Lung (tissue), 11 donors: ENCODE measurements at regions not wholly inside any gene's neighbourhood (a gene's known extent, or its start where the extent isn't known, plus 50 kb on each side); places are given as distances from the start of the nearest gene placed in this dataset.

Experiments used
- ATAC-seq: fragments of 200-7000 bp; cut with Tn5 transposase; one replicate; pipeline ENCODE4 v1.9.1; 2020; ENCODE audit warnings: moderate number of reproducible peaks; ENCODE audit not compliant: insufficient read depth, low FRiP score
- DNase-seq, 3 donors: peaks; one replicate each; pipeline ENCODE4 v3.0.0-alpha.2; 2013 to 2017
- H3K27ac ChIP-seq, 2 donors: one replicate each; pipeline ENCODE4 v1.5.1; 2013; ENCODE audit warnings: mild to moderate bottlenecking in 2 of 2, moderate library complexity in 2 of 2, control low read depth in 1 of 2, inconsistent platforms in 1 of 2, low read depth in 1 of 2, low read length in 1 of 2
- H3K27me3 ChIP-seq, 3 donors: one replicate each; pipeline ENCODE4 v1.5.1; 2013; ENCODE audit warnings: low read length in 2 of 3; ENCODE audit not compliant: control insufficient read depth in 3 of 3, insufficient read depth in 3 of 3
- H3K36me3 ChIP-seq, 4 donors: one replicate each; pipeline ENCODE4 v1.5.1; 2013; ENCODE audit warnings: low read length in 4 of 4, mild to moderate bottlenecking in 1 of 4, moderate library complexity in 1 of 4; ENCODE audit not compliant: control insufficient read depth in 4 of 4, insufficient read depth in 4 of 4
- H3K4me1 ChIP-seq, 5 donors: one replicate each; pipeline ENCODE4 v1.5.1; 2013; ENCODE audit warnings: low read length in 5 of 5, mild to moderate bottlenecking in 2 of 5, moderate library complexity in 1 of 5; ENCODE audit not compliant: control insufficient read depth in 5 of 5, insufficient read depth in 5 of 5
- H3K4me3 ChIP-seq: one replicate; pipeline ENCODE4 v1.5.1; 2013; ENCODE audit warnings: mild to moderate bottlenecking, control low read depth, moderate library complexity
- H3K9ac ChIP-seq, 2 donors: one replicate each; pipeline ENCODE4 v1.5.1; 2013; ENCODE audit warnings: low read length in 2 of 2, control low read depth in 1 of 2; ENCODE audit not compliant: insufficient read depth in 1 of 2
- H3K9me3 ChIP-seq, 4 donors: one replicate each; pipeline ENCODE4 v1.5.1; 2013; ENCODE audit warnings: low read length in 3 of 4, mild to moderate bottlenecking in 1 of 4, moderate library complexity in 1 of 4; ENCODE audit not compliant: control insufficient read depth in 4 of 4, insufficient read depth in 3 of 4
- CTCF ChIP-seq: IDR thresholded peaks from 2 replicates; pipeline ENCODE4 v1.5.1; 2012; ENCODE audit warnings: mild to moderate bottlenecking; ENCODE audit errors: control extremely low read depth, extremely low read depth
- WGBS, 2 donors: extraction: QIAGEN DNeasy Blood & Tissue Kit; methylation state at CpG; one replicate each; pipeline ENCODE4 v1.1.7; 2013; 5-methylcytosine and 5-hydroxymethylcytosine counted together
- donor health status: control.
- donor health status: control.
- donor health status: Bipolar disorder and iron deficiency.
- donor health status: healthy.
- donor health status: DM: yes; HTN: yes; CAD: no.

DNA sequence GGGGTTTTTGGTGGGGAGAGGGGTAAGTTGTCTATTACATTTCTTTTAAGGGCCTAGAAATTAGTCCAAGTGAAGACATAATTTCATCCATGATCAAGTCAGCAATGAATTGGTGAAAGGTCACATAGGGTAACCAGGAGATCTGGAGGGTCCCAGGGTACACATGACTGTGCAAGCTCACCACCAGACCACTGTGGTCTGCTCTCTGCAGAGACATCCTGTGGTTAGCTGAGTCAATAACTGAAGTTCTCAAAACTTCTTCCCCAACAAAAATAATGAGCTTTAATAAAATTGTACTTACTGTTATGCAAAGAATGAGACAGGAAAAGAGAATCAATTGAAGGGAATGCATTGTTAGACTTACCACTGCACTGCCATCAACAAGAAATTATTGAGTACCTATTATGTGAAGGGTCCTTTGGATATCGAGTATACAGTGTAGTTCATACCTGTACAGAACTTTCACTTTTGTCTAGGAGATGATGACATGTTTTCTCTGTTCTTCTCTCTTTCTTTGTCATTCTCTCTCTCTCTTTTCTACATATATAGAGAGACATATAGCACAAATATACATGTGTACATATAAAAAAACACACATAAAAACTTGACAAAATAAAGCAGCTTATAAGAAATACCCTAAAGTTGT lies 209.8 kb downstream of the GJA1 start:
- 63 to 66% methylated on average over 1 of the region's 1 CpG for WGBS, 2 donors
- H3K36me3 ChIP-seq: no peaks in the 10 kb centered on the region
- no peaks in the 10 kb centered on the region for H3K27me3 ChIP-seq
- no peak for TF ChIP-seq CTCF
- H3K9me3 ChIP-seq: no peaks in the 10 kb centered on the region
- DNase-seq (no peak), ATAC-seq (no peak)
- H3K4me1 ChIP-seq: no peaks in the 10 kb centered on the region
- H3K27ac ChIP-seq: no peak overlapping the region
- H3K4me3 ChIP-seq: no peak overlapping the region
- H3K9ac ChIP-seq: no peak overlapping the region

DNA sequence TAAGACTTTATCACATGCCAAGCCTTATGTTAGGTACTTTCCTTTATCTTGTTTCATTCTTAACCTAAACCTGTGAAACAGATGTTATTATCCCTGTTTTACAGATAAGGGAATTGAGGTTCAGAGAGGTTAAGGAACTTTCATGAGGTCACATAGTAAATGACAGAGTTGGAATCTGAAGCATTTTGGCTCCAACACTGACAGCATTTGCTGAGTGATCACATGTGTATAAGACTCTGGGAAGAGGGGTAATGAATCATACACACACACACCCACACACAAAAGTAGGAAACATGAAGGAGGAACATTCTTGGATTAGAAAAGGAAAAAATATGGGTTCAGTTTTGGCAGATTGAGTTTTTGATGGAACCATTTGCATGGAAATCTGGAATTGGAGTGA lies 212.5 kb downstream of the GJA1 start:
- no peaks in the 10 kb centered on the region for H3K9me3 ChIP-seq
- DNase-seq (no peak), ATAC-seq (no peak)
- H3K9ac ChIP-seq: no peak overlapping the region
- no peak overlapping the region for H3K4me3 ChIP-seq
- no peaks in the 10 kb centered on the region for H3K27me3 ChIP-seq
- H3K36me3 ChIP-seq: no peaks in the 10 kb centered on the region
- peaks cover 0 to 3% (median 0%) of the 10 kb centered on the region in 5 donors for H3K4me1 ChIP-seq
- no peak for TF ChIP-seq CTCF
- H3K27ac ChIP-seq: no peak overlapping the region

- Histone ChIP-seq H3K4me3 (no peak overlapping the region), H3K36me3 (no peaks in the 10 kb centered on the region), H3K9me3 (no peaks in the 10 kb centered on the region), H3K27ac (no peak overlapping the region), H3K9ac (no peak overlapping the region), H3K4me1 (peaks cover 0 to 6% (median 3%) of the 10 kb centered on the region in 5 donors), H3K27me3 (no peaks in the 10 kb centered on the region)
- no peak for TF ChIP-seq CTCF
- DNase-seq (no peak), ATAC-seq (no peak)
- 90 to 92% methylated on average over 2 of the region's 2 CpGs for WGBS, 2 donors
These were observed 214.5 kb downstream of the GJA1 start for GRCh38 chr6:121649951-121650350.

GRCh38 chr6:121651420-121651819 lies 216.0 kb downstream of the GJA1 start:
- H3K4me3 ChIP-seq: no peak overlapping the region
- ATAC-seq (no peak), DNase-seq (peak in 2 of 3 donors; percentile 30 to 53)
- no peak for TF ChIP-seq CTCF
- H3K27me3 ChIP-seq: no peaks in the 10 kb centered on the region
- H3K4me1 ChIP-seq: peaks cover 0 to 6% (median 3%) of the 10 kb centered on the region in 5 donors
- H3K27ac ChIP-seq: no peak overlapping the region
- no peak overlapping the region for H3K9ac ChIP-seq
- no peaks in the 10 kb centered on the region for H3K9me3 ChIP-seq
- no peaks in the 10 kb centered on the region for H3K36me3 ChIP-seq
- WGBS, 2 donors: 24 to 29% methylated on average over 1 of the region's 1 CpG
